Retina (tissue), 1 donor: ENCODE measurements at regions not wholly inside any gene's neighbourhood (a gene's known extent, or its start where the extent isn't known, plus 50 kb on each side); places are given as distances from the start of the nearest gene placed in this dataset.
"Not testable (repeated sequence)": the region's sequence is repeated elsewhere in the genome, so short reads cannot be mapped to it uniquely, and the experiment has no call there.

ENCODE experiments used
- DNase-seq: peaks from one replicate; pipeline ENCODE4 v3.0.0-alpha.2; 2016

- DNase-seq: no peak
These were observed 74.1 kb upstream of the CCL21 start for GRCh38 chr9:34783951-34784487.

- DNase-seq: no peak
These were observed 72.4 kb upstream of the CCL21 start for GRCh38 chr9:34782372-34782771.

DNA sequence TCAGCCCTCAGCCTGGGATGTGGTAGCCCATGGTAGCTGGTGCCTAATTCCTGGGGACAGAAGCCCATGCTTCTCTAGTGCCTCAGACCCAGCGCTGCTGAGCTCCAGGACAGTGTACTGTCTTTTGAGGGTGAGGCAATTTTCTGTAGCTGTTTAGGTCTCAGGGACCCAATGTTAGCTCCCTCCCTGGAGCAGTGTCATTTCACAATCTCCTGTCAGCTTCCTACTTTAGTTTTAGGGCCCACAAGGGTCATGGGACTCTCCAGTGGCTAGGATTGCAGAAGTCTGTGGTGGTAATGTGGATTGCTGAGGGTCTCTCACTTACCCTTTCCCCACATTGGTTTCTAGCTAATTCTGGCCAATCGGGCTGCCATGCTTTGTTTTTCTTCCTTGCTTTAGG lies 67.7 kb upstream of the CCL21 start:
- no peak for DNase-seq

GRCh38 chr9:34773955-34774354 lies 64.0 kb upstream of the CCL21 start:
- DNase-seq: no peak

DNA sequence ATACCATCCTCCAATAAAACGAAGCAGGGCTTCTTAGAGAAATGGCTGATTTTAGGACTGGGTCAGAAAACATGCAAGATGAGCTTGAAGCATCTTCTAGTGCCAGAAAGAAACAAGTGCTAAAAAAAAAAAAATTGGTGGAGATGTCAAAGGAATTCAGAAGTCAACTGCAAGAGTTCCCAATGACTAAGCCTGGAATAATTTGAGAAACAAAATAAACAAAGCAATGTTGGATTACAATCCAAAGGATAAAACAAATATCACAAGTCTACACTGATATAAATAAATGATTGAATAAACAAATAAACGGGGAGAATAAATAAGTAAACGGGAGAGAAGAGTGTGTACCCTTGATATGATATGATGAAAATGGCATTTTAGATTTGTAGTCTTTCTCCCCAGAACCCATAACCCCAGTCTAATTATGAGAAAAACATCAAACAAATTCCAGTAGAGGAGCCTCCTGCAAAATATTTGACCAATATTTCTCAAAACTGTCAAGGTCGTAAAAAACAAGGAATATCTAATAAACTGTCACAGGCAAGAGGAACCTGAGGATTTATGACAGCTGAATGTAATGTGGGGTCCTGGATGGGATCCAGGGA lies 63.5 kb upstream of the CCL21 start:
- DNase-seq: no peak

GRCh38 chr9:34771007-34771406 lies 61.1 kb upstream of the CCL21 start:
- no peak for DNase-seq

DNA sequence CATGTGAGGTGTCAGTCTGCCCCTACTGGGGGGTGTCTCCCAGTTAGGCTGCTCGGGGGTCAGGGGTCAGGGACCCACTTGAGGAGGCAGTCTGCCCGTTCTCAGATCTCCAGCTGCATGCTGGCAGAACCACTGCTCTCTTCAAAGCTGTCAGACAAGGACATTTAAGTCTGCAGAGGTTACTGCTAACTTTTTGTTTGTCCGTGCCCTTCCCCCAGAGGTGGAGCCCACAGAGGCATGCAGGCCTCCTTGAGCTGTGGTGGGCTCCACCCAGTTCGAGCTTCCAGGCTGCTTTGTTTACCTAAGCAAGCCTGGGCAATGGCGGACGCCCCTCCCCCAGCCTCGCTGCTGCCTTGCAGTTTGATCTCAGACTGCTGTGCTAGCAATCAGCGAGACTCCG lies 57.2 kb upstream of the CCL21 start:
- not testable (repeated sequence) for DNase-seq

- DNase-seq: peak; percentile 68
These were observed 50.5 kb upstream of the CCL21 start for GRCh38 chr9:34760196-34761040.
